GM19455 (cell line): ENCODE measurements at regions not wholly inside any gene's neighbourhood (a gene's known extent, or its start where the extent isn't known, plus 50 kb on each side); places are given as distances from the start of the nearest gene placed in this dataset.
"Not testable (repeated sequence)": the region's sequence is repeated elsewhere in the genome, so short reads cannot be mapped to it uniquely, and the experiment has no call there.

ENCODE experiments used
- ATAC-seq: cut with Tn5 transposase; IDR thresholded peaks from one replicate; pipeline ENCODE4 v1.9.1; 2021; ENCODE audit not compliant: unreplicated experiment

- ATAC-seq: no peak
Measured at GRCh38 chr13:65551208-65551607, 1678.9 kb downstream of the PCDH9 start.

- ATAC-seq: no peak
Measured at GRCh38 chr13:65540175-65540574, 1690.0 kb downstream of the PCDH9 start.

DNA sequence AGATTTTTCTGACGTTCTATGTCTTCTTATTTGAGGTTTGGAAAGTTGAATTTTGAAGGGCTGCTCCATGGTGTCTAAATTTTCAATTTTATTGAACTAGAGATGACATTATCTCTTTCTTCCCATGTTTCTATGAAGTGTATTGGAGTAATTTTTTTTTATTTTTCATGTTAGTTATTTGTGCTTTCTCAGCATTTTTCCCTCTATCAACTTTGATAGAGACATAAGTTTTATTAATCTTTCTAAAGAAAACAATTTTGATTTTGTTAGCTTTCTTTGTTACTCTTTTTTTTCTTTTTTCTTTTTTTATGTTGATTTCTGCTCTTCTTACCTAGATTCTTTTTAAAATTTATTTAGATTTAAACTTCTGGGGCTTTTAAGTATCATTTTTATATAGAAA lies 1694.8 kb downstream of the PCDH9 start:
- no peak for ATAC-seq

DNA sequence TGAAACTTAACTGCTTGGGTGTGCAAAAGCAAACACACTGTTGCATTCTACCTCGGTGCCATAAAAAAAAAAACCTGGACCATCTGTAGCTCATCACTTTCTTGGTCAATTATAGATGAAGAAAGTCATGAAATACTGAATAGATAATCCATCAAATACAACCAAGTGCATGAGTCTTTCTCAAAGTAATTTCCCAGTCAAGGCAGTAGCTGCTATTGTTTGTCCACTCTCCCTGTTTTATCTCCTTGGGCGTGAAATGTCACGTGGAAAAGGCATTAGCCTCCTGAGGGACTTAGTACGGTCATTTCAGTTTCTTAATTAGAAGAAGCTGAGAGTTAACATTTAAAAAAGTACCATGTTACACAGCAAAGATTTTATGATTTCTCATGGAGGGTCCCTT lies 1697.9 kb downstream of the PCDH9 start:
- ATAC-seq: no peak

DNA sequence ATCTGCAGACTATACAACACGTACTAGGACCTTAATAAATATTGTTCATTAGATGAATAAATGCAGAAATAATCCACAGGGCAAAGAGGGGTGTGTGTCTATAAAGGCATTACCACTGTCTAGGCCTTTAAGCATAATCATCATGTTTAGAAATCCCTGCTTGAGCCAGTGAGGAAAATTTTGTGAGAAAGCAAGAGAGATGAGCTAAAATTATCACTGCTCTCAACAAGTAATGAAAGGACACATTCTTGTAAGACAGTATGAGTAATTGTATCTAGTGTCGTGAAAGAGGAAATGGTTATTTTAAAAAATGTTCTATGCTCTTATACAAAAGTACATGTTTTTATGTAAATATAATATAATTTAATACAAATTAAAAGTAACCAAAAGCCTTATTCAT lies 1699.4 kb downstream of the PCDH9 start:
- no peak for ATAC-seq

DNA sequence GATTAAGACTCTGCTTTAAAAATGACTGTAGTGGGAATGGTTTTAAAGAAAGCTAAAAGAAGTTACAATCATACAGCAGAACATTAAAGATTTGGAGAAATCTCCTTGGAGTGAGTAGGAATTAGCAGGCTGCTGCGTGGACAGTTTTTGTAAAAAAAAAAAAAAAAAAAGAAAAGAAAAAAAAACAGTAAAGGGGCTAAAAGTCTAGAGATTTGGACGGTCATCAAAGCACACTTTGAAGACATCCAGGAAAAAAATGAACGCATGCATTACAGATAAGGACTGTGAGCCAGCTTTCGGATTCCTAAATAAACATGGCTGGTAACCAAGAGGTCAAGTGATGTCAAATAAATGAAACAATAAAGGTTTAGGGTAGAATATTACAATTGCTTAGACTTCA lies 1700.6 kb downstream of the PCDH9 start:
- no peak for ATAC-seq

- ATAC-seq: no peak
Measured at GRCh38 chr13:65508745-65509144, 1721.4 kb downstream of the PCDH9 start.

- ATAC-seq: no peak
Measured at GRCh38 chr13:65508338-65508737, 1721.8 kb downstream of the PCDH9 start.

DNA sequence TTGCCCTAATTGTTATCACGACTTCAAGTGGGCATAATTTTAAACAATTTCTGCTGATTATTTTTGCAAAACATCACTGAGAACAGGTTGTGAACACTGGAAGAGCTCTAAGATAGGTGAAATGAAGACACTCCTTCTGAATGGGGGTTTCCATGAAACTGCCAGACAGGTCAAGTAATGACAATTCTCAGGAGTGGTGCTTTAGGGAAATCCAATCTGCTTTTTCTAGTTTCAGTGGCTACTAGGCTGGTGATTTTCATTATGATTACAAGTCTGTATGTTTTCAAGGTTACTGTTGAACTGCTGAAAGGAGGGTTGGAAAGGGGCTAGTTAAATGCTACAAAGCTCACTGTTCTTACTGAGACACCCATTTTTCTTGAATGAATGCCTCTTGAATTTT lies 1724.2 kb downstream of the PCDH9 start:
- no peak for ATAC-seq

- ATAC-seq: no peak
Measured at GRCh38 chr13:65504213-65504612, 1725.9 kb downstream of the PCDH9 start.

GRCh38 chr13:65500481-65500880 lies 1729.7 kb downstream of the PCDH9 start:
- no peak for ATAC-seq

GRCh38 chr13:65499256-65499655 lies 1730.9 kb downstream of the PCDH9 start:
- ATAC-seq: no peak

- no peak for ATAC-seq
Measured at GRCh38 chr13:65497265-65497664, 1732.9 kb downstream of the PCDH9 start.

- not testable (repeated sequence) for ATAC-seq
Measured at GRCh38 chr13:65490725-65491124, 1739.4 kb downstream of the PCDH9 start.

GRCh38 chr13:65488606-65489005 lies 1741.5 kb downstream of the PCDH9 start:
- no peak for ATAC-seq

- ATAC-seq: no peak
Measured at GRCh38 chr13:65479692-65480091, 1750.4 kb downstream of the PCDH9 start.

DNA sequence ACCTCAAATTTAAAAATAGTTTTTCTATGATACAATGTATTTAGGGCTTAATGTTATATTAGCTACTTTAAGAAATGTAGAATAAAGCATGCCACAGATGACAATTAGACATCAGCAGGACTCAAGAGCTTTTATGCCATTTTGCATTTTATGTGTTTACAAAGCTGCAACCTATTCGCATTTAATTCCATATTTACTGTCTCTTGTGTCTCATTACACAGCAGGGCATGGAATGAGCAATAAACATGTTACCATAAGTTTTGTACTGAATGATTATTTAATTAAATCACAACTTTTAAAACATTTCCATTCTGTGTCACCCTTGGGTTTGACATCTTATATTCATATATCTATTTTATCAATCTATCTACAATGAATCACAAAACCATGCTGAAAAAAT lies 1756.9 kb downstream of the PCDH9 start:
- no peak for ATAC-seq

DNA sequence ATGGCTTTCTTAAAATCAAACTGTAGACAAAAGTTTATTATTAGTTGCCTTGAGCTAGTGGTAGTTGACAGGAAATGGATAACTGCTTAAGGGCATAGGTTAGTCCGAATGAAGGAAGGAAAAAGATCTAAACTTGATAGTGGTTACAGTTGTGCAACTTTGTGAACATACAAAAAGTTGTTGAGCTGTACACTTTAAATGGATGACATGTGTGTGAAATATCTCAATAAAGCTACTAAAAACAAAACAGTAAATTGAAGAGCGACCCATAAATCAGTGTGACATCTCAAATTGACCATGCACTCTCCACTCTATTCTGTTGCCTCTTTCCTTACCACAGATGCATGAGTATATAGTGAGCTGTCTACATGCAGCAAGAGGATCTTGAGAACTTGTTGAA lies 1757.8 kb downstream of the PCDH9 start:
- ATAC-seq: no peak

DNA sequence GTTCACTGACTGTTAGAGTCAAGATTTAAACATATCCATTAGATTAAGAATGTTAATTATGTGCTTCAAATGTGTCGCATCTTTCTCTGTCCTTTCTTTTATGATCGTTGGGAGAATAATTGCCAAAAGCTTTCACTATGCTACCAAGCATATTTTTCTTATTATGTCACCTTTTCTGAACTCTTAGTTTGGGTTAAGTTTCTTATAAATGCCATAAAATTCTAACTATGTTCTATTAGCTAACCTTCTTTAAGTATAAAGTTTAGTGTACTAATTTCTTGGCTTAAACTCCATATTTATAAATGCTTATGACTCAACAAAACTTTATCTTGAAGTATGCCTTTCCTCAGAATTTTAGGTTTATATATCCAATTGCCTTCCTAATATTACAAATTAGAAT lies 1759.4 kb downstream of the PCDH9 start:
- ATAC-seq: no peak

DNA sequence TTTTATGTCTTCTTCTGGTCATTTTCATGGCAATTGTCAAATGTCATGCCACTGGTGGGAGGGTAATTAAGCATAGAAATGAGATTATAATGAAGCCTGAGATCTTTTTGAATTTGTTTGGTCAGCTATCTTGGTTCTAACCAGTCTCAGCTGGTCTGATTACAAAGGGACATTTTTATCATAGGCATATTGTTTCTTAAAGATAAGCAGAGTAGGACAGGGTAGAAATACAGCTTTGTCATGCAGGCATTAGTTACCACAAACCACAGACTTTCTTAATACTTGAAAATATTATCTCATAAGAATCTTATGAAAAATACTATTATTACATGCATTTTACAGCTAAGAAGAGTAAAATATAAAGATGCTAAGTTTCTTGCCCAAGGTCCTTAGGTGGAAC lies 1761.5 kb downstream of the PCDH9 start:
- ATAC-seq: no peak

GRCh38 chr13:65461590-65461989 lies 1768.5 kb downstream of the PCDH9 start:
- no peak for ATAC-seq

DNA sequence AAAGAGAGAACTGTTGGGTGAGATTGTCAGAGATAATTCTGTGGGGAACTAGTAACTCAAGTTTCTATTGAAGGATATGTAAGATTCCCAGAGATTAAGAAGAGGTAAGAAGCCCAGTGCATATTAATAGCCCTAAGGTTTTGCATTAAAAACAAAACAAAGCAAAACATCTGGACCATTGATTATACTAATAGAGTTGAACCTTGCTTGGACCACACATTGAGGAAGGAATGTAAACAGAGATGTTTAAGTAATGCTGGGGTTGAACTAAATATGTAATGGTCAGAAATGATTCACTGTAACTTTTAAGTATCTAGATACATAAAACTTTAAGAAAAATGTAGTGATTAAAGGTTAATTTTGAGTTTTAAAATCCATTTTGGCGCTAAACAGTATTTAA lies 1770.0 kb downstream of the PCDH9 start:
- ATAC-seq: no peak

GRCh38 chr13:65456150-65456912 lies 1773.8 kb downstream of the PCDH9 start:
- ATAC-seq: no peak
